A673 (cell line): ENCODE measurements at regions not wholly inside any gene's neighbourhood (a gene's known extent, or its start where the extent isn't known, plus 50 kb on each side); places are given as distances from the start of the nearest gene placed in this dataset.

Experiments used
- CTCF ChIP-seq: fragments of 300-800, 200-600 bp; sonication (generic); conservative IDR thresholded peaks from 2 replicates; pipeline ENCODE4 v1.5.1; 2017; ENCODE audit warnings: low read depth, mild to moderate bottlenecking, antibody characterized with exemption, low read length, moderate library complexity, mixed read lengths
- EZH2 ChIP-seq: fragments of 200-600 bp; sonication (generic); IDR thresholded peaks from 2 replicates; pipeline ENCODE4 v1.6.1; 2017; ENCODE audit warnings: borderline replicate concordance, low read depth, mild to moderate bottlenecking, mixed read lengths, antibody characterized with exemption, low read length; ENCODE audit not compliant: poor library complexity, severe bottlenecking

- TF ChIP-seq CTCF (no peak), EZH2 (no peak)
Measured at GRCh38 chr6:99836471-99836870, 157.6 kb downstream of the MCHR2 start.
